GM18517 (cell line): ENCODE measurements at regions not wholly inside any gene's neighbourhood (a gene's known extent, or its start where the extent isn't known, plus 50 kb on each side); places are given as distances from the start of the nearest gene placed in this dataset.

ENCODE experiments used
- ATAC-seq: cut with Tn5 transposase; IDR thresholded peaks from one replicate; pipeline ENCODE4 v1.9.1; 2021; ENCODE audit warnings: mild to moderate bottlenecking, moderate library complexity; ENCODE audit not compliant: unreplicated experiment

DNA sequence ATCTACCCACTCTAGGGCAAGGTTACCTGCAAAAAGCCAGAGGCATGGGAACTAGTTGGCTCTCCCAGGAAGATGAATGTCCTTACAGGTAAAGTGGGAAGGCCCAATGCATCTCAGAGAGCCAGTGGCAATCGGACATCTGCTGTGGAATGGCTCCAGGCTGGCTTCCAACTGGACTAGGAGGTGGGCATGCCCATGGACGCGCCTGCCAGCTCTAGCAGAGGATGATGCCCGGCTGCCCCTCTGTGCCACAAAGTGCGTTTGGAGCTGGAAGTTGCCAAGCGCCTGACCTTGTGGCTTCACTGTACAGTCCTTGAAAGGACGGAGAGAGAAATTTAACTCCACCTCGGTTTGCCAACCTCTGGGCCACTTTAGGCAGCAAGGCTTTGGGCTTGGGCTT, 84.4 kb downstream of the NR2F2 start:
- ATAC-seq, result no peak

- no peak for ATAC-seq
Measured at GRCh38 chr15:96415513-96416217, 85.2 kb downstream of the NR2F2 start.

GRCh38 chr15:96416218-96416933, 85.9 kb downstream of the NR2F2 start:
- no peak for ATAC-seq

GRCh38 chr15:96416934-96417759, 86.6 kb downstream of the NR2F2 start:
- ATAC-seq, result no peak

GRCh38 chr15:96417760-96418130, 87.2 kb downstream of the NR2F2 start:
- ATAC-seq, result no peak

DNA sequence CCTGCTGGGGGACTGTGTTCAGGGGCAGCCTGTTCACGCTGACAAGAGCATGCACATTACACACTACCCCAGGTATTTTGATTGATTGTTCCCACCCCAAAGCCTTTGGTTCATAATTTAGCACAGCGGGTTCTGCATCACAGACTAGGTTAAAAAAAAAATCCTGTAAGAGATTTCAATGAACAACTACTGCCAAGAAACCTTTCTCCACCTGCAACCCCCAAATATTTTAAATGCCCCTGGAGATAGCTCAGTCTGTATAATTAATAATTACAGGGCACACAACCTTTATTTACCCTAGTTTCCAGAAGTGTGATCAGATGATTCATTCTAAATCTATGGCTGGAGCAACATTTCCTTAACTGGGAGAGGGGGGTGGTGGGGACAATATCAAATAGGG, 87.6 kb downstream of the NR2F2 start:
- ATAC-seq, result no peak

- ATAC-seq, result no peak
Measured at GRCh38 chr15:96421178-96421601, 90.7 kb downstream of the NR2F2 start.

GRCh38 chr15:96422125-96422524, 91.6 kb downstream of the NR2F2 start:
- ATAC-seq, result no peak

DNA sequence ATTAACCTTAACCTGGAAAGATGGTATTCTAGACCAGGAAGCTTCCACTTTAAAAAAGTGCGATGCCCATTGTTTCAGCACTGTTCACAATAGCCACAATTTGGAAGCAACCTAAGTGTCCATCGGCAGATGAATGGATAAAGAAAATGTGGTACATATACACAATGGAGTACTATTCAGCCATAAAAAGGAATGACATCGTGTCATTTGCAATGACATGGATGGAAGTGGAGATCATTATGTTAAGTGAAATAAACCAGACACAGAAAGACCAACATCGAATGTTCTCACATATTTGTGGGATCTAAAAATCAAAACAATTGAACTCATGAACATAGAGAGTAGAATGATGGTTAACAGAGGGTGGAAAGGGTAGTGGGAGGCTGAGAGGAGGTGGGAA, 94.2 kb downstream of the NR2F2 start:
- ATAC-seq, result no peak

GRCh38 chr15:96428742-96429141, 98.2 kb downstream of the NR2F2 start:
- no peak for ATAC-seq

- ATAC-seq, result no peak
Measured at GRCh38 chr15:96431786-96432185, 101.3 kb downstream of the NR2F2 start.

DNA sequence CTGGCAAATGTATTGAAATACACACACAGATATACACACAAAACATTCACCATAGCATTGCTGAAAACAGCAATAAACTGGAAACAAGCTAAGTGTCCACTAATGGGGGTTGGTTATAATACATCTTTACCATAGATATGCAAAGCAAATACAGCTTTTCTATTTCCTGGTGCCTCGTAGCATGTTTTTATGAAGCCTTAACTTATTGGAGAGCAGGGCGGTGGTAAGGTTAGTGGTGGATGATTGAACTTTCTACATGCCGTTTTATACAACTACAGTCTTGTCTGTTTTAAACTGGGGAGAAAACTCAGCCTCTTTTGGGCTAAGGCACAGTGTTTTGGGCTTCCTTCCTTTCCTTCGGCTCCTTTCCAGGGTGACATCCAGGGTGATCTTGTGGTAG, 104.5 kb downstream of the NR2F2 start:
- no peak for ATAC-seq

DNA sequence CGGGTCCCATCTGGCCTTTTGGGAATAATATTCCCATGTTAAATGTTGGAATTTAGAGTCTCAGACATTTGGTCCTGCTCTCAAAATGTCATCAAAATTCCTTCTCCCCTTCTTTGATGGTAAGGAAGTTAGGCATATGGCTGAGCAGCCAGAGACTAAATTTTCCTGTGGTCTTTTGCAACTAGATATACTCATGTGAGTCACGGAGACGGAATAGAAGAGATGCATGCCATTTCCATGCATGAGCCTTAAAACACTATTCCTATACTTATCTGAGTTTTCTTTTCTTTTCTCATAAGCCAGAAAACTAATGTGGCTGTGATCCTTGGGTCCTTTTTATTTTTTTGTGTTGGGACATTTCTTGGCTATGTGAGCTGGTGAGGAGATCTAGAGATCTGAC, 105.3 kb downstream of the NR2F2 start:
- no peak for ATAC-seq

DNA sequence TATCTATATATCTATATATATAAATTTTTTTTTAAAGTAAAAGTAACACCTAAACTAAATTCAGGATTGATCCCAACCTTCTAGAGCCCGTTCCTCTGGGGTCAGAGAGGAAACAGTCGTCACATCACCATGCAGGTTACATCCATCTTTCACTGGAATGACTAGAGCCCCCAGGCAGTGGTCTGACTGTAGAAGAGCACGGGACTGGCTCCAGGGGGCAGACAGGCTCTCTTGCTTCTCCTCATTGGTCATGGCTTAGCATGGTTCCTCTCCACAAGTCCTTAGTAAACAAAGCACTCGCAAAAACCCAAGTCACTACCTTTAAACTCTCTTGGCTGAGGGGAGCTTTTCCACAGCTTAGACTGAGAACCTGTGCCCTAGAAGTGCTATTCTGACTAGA, 110.5 kb downstream of the NR2F2 start:
- ATAC-seq, result no peak

DNA sequence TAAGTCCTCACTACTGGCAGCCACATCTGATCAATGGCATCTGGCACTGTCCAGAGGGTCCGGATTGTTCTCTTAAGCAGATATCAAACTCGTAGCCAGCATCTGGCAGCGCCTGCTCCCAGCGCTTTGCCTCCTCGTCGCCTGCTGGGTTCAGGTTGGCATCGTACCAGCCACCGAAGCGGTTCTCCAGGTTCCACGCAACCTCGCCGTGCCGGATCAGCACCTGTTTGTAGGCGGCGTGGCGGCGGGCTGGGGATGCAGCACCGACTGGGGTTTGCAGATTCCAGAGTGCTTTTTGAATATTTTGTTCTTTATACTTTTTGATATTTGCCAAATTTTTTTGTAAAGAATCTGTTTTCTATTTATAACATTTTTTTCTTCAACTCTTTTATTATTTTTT, 111.6 kb downstream of the NR2F2 start:
- no peak for ATAC-seq

GRCh38 chr15:96444865-96445264, 114.4 kb downstream of the NR2F2 start:
- no peak for ATAC-seq

- no peak for ATAC-seq
Measured at GRCh38 chr15:96448923-96449322, 118.4 kb downstream of the NR2F2 start.

GRCh38 chr15:96457841-96458240, 127.3 kb downstream of the NR2F2 start:
- no peak for ATAC-seq

DNA sequence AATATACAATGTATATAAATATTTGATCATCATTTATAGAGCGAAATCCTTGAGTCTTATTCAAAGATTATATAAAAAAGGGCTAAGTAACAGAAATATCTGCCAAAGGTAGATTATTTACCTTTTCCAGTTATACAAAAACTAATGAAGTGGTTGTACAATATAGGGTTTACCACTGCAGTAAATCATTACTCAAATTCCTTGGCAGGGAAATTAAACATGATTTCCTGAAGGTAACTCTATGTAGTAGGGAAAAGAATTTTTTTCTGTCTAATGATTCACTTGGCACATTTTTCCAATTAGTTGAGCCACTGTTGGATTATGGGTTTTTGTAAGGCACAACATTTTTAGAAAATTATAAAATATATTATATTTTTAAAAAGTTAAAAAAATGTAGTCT, 129.6 kb downstream of the NR2F2 start:
- no peak for ATAC-seq

DNA sequence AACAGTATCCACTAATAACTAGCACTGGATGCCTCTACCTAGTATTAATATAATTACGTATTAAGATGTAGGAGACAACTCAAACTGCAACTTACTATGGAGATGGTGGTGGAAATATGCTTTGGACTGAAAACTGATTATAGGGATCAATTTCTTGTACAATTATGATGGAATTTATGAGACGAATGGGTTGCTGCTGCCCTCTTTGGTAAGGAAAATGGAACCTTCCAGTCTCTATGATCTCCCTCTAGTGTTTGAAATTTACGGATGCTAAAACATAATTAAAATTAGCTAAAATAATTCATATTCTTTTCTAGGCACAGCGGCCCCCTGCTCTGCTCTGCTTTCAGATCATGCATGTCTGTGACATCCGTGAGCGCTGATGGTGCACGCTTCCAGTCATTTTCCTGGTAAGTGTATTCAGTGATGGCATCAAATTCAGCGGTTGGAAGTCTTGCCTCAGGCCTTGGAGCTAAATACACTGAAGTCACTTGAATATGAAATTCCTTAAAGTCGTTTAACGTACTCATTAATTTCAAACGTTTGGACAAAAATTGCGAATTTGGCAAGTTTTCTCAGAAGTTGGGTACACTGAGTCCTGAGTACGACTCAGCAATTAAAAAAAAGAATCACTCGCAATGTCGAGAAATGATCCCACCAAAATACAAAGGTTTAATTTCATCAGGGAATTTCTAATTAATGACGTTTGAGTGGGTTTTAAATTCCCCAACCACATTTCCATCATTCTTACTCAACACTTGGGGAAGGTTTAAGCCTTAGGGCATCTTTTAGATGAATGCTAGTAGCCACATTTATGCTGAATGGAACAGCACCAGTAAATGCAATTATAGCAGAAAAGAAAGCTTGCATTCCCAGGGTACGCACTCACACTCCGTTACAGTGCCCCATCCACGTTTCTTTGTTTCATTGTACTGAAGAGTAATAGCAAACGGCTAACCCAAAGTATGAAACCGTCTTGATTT, 132.6 kb downstream of the NR2F2 start:
- ATAC-seq, result no peak
